SK-N-SH (cell line): ENCODE measurements at regions not wholly inside any gene's neighbourhood (a gene's known extent, or its start where the extent isn't known, plus 50 kb on each side); places are given as distances from the start of the nearest gene placed in this dataset.

Experiments
- CTCF ChIA-PET: fragments of 300-600, 350-600 bp; formaldehyde crosslinking; extraction: SDS; loops from one replicate; lab custom pipeline; 2021; lab: Yijun Ruan, JAX
- POLR2A ChIA-PET: fragments of 350-600 bp; sonication (Branson Sonifier 250); formaldehyde crosslinking; extraction: SDS; loops from one replicate; lab custom pipeline; 2020; ENCODE audit warnings: antibody characterized with exemption, inconsistent platforms; lab: Yijun Ruan, JAX
- DNase-seq: peaks from one replicate; pipeline ENCODE4 v3.0.0; 2012
- H2AFZ ChIP-seq: fragments of 200-600 bp; sonication (generic); 2 replicates; pipeline ENCODE4 v1.8.1; 2016; ENCODE audit warnings: antibody characterized with exemption, mild to moderate bottlenecking, low read depth
- H3F3A ChIP-seq: fragments of 200-600 bp; sonication (generic); replicated peaks from 2 replicates; pipeline ENCODE3; 2016; ENCODE audit warnings: antibody characterized with exemption, mild to moderate bottlenecking; ENCODE audit not compliant: insufficient read depth
- H3K27ac ChIP-seq, 2 experiments: fragments of 200-500 bp in 1 of 2; fragments of 200-600 bp in 1 of 2; sonication (Bioruptor generic) in 1 of 2; sonication (generic), shearing (Covaris generic) in 1 of 2; 2 replicates each; pipeline versions ENCODE4 v1.5.1 to v1.6.1; 2014 to 2016; ENCODE audit warnings: low read depth in 2 of 2, inconsistent platforms in 1 of 2, low read length in 1 of 2, mild to moderate bottlenecking in 1 of 2, mixed read lengths in 1 of 2
- H3K27me3 ChIP-seq: fragments of 200-600 bp; sonication (generic), shearing (Covaris generic); 2 replicates; pipeline ENCODE4 v1.6.1; 2016; ENCODE audit warnings: mixed run types; ENCODE audit not compliant: insufficient read depth
- H3K36me3 ChIP-seq, 2 experiments: fragments of 200-500 bp in 1 of 2; fragments of 200-600 bp in 1 of 2; sonication (Bioruptor generic) in 1 of 2; sonication (generic) in 1 of 2; replicated peaks in 1 of 2; 2 replicates each; pipeline versions ENCODE3 to v1.5.1; 2014 to 2016; ENCODE audit warnings: low read length in 1 of 2, mild to moderate bottlenecking in 1 of 2; ENCODE audit not compliant: insufficient read depth in 2 of 2, control insufficient read depth in 1 of 2
- H3K4me1 ChIP-seq, 2 experiments: fragments of 200-500 bp in 1 of 2; fragments of 200-600 bp in 1 of 2; sonication (Bioruptor generic) in 1 of 2; sonication (generic), shearing (Covaris generic) in 1 of 2; 2 replicates each; pipeline versions ENCODE4 v1.5.1 to v1.6.1; 2014 to 2016; ENCODE audit warnings: low read depth in 1 of 2, low read length in 1 of 2, mixed run types in 1 of 2; ENCODE audit not compliant: insufficient read depth in 2 of 2, control insufficient read depth in 1 of 2
- H3K4me2 ChIP-seq: fragments of 200-600 bp; sonication (generic), shearing (Covaris generic); 2 replicates; pipeline ENCODE4 v1.6.1; 2017; ENCODE audit warnings: mixed run types
- H3K4me3 ChIP-seq, 2 experiments: fragments of 200-500 bp in 1 of 2; fragments of 200-600 bp in 1 of 2; sonication (Bioruptor generic) in 1 of 2; sonication (generic), shearing (Covaris generic) in 1 of 2; 2 replicates each; pipeline versions ENCODE4 v1.5.1 to v1.8.1; 2014 to 2016; ENCODE audit warnings: low read depth in 2 of 2, inconsistent platforms in 1 of 2, low read length in 1 of 2, mild to moderate bottlenecking in 1 of 2, mixed read lengths in 1 of 2, moderate library complexity in 1 of 2
- H3K79me2 ChIP-seq: fragments of 200-600 bp; sonication (generic); 2 replicates; pipeline ENCODE4 v1.8.1; 2017; ENCODE audit warnings: mild to moderate bottlenecking; ENCODE audit not compliant: insufficient read depth
- H3K9ac ChIP-seq: fragments of 200-600 bp; sonication (generic); 2 replicates; pipeline ENCODE4 v1.6.1; 2017; ENCODE audit warnings: mixed run types
- H3K9me2 ChIP-seq: fragments of 200-600 bp; sonication (generic); 2 replicates; pipeline ENCODE4 v1.6.1; 2017; ENCODE audit warnings: mixed run types
- H3K9me3 ChIP-seq: fragments of 200-600 bp; sonication (generic); 2 replicates; pipeline ENCODE4 v1.6.1; 2017; ENCODE audit warnings: mixed run types, mild to moderate bottlenecking, moderate library complexity
- H4K20me1 ChIP-seq: fragments of 200-600 bp; sonication (generic); 2 replicates; pipeline ENCODE4 v1.6.1; 2017; ENCODE audit warnings: mild to moderate bottlenecking, mixed run types; ENCODE audit not compliant: insufficient read depth
- CHD2 ChIP-seq: fragments of 150-350 bp; IDR thresholded peaks from 2 replicates; pipeline ENCODE4 v1.6.1; 2018; ENCODE audit warnings: low read length; ENCODE audit not compliant: partially characterized antibody
- CTCF ChIP-seq: fragments of 200-600 bp; sonication (generic); IDR thresholded peaks from 2 replicates; pipeline ENCODE4 v1.6.1; 2017; ENCODE audit warnings: antibody characterized with exemption, mild to moderate bottlenecking, moderate library complexity
- ELF1 ChIP-seq: IDR thresholded peaks from 2 replicates; pipeline ENCODE4 v1.4.0; 2012
- EP300 ChIP-seq, 2 experiments: IDR thresholded peaks; 2 replicates each; pipeline versions ENCODE4 v1.4.0 to v1.6.1; 2012; ENCODE audit warnings: borderline replicate concordance in 1 of 2, low read depth in 1 of 2, low read length in 1 of 2
- EZH2phosphoT487 ChIP-seq: fragments of 200-600 bp; sonication (generic); IDR thresholded peaks from 2 replicates; pipeline ENCODE4 v1.6.1; 2017; ENCODE audit warnings: low read depth, mixed run types, mild to moderate bottlenecking, antibody characterized with exemption, moderate library complexity, borderline replicate concordance
- FOSL2 ChIP-seq: IDR thresholded peaks from 2 replicates; pipeline ENCODE4 v1.4.0; 2012; ENCODE audit warnings: low read depth, mild to moderate bottlenecking, moderate library complexity, borderline replicate concordance
- JUND ChIP-seq: IDR thresholded peaks from 2 replicates; pipeline ENCODE4 v1.4.0; 2012
- MXI1 ChIP-seq: IDR thresholded peaks from 2 replicates; pipeline ENCODE4 v1.6.1; 2012; ENCODE audit warnings: mild to moderate bottlenecking, low read depth, low read length, improper control_type of control experiment
- NFIC ChIP-seq: IDR thresholded peaks from 2 replicates; pipeline ENCODE4 v1.4.0; 2012; ENCODE audit warnings: borderline replicate concordance
- PBX3 ChIP-seq: IDR thresholded peaks from 2 replicates; pipeline ENCODE4; 2012
- POLR2AphosphoS5 ChIP-seq: IDR thresholded peaks from 2 replicates; pipeline ENCODE4 v1.6.1; 2012; ENCODE audit warnings: low read depth, low read length
- RAD21 ChIP-seq: IDR thresholded peaks from 2 replicates; pipeline ENCODE4 v1.6.1; 2012; ENCODE audit warnings: mild to moderate bottlenecking, low read length
- REST ChIP-seq: IDR thresholded peaks from 2 replicates; pipeline ENCODE4 v1.6.1; 2012; ENCODE audit warnings: mild to moderate bottlenecking, low read depth, low read length, moderate library complexity
- TAF1 ChIP-seq: IDR thresholded peaks from 2 replicates; pipeline ENCODE4 v1.6.1; 2012; ENCODE audit warnings: low read depth, mild to moderate bottlenecking, low read length, moderate library complexity, borderline replicate concordance
- TCF12 ChIP-seq: IDR thresholded peaks from 2 replicates; pipeline ENCODE4 v1.4.0; 2012
- YY1 ChIP-seq: IDR thresholded peaks from 2 replicates; pipeline ENCODE4 v1.4.0; 2012; ENCODE audit warnings: low read depth, mild to moderate bottlenecking
- WGBS: methylation state at CpG from one replicate; pipeline ENCODE4 v1.1.6; 2017; ENCODE audit warnings: low lambda C conversion rate; 5-methylcytosine and 5-hydroxymethylcytosine counted together
- TF ChIP-seq, protein P1 (sequence below): IDR thresholded peaks from 2 replicates; pipeline ENCODE4 v1.4.0; 2012; ENCODE audit warnings: low read depth, borderline replicate concordance
- TF ChIP-seq, protein P2 (sequence below): fragments of 150-350 bp; IDR thresholded peaks from 2 replicates; pipeline ENCODE4 v1.6.1; 2017; ENCODE audit warnings: antibody characterized with exemption, low read length, low read depth, borderline replicate concordance

GRCh38 chr6:130514712-130515111, 148.9 kb downstream of the TMEM200A start:
- H3K27ac ChIP-seq, result no peak overlapping the region
- H3K9me3 ChIP-seq, result no peaks in the 10 kb centered on the region
- H3K4me2 ChIP-seq, result no peak overlapping the region
- no peak overlapping the region for H2AFZ ChIP-seq
- CTCF ChIA-PET, result no interaction called here
- H3K27me3 ChIP-seq, result no peaks in the 10 kb centered on the region
- no peak overlapping the region for H3K9ac ChIP-seq
- no peaks in the 10 kb centered on the region for H3K79me2 ChIP-seq
- H3K9me2 ChIP-seq, result no peaks in the 10 kb centered on the region
- H3F3A ChIP-seq, result peaks cover 7% of the 10 kb centered on the region
- no peaks in the 10 kb centered on the region for H4K20me1 ChIP-seq
- TF ChIP-seq RAD21, result no peak
- TF ChIP-seq CHD2, result no peak
- TF ChIP-seq EP300 (IDR thresholded peaks at IDR 0.05; ENCODE audit: borderline replicate concordance in 1 of 2, low read depth in 1 of 2, low read length in 1 of 2), result no peak
- TF ChIP-seq TAF1, result no peak
- TF ChIP-seq, all 33 proteins: peak for 0
- H3K4me3 ChIP-seq, result no peak overlapping the region
- no peaks in the 10 kb centered on the region; a peak in 2 of 4 replicates for H3K4me1 ChIP-seq
- H3K36me3 ChIP-seq, result no peaks in the 10 kb centered on the region
- POLR2A ChIA-PET, result no interaction called here
- WGBS, result 50% methylated on average over 3 of the region's 3 CpGs
- DNase-seq, result no peak

GRCh38 chr6:130515306-130515705, 149.5 kb downstream of the TMEM200A start:
- no peaks in the 10 kb centered on the region for H3K9me3 ChIP-seq
- DNase-seq, result no peak
- H3K4me1 ChIP-seq, result no peaks in the 10 kb centered on the region; a peak in 2 of 4 replicates
- no peaks in the 10 kb centered on the region for H4K20me1 ChIP-seq
- POLR2A ChIA-PET, result no interaction called here
- H2AFZ ChIP-seq, result no peak overlapping the region
- no peak overlapping the region for H3K4me3 ChIP-seq
- TF ChIP-seq CTCF, result no peak
- TF ChIP-seq, protein P1, sequence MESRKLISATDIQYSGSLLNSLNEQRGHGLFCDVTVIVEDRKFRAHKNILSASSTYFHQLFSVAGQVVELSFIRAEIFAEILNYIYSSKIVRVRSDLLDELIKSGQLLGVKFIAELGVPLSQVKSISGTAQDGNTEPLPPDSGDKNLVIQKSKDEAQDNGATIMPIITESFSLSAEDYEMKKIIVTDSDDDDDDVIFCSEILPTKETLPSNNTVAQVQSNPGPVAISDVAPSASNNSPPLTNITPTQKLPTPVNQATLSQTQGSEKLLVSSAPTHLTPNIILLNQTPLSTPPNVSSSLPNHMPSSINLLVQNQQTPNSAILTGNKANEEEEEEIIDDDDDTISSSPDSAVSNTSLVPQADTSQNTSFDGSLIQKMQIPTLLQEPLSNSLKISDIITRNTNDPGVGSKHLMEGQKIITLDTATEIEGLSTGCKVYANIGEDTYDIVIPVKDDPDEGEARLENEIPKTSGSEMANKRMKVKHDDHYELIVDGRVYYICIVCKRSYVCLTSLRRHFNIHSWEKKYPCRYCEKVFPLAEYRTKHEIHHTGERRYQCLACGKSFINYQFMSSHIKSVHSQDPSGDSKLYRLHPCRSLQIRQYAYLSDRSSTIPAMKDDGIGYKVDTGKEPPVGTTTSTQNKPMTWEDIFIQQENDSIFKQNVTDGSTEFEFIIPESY, result no peak
- TF ChIP-seq PBX3, result no peak
- TF ChIP-seq CHD2, result no peak
- no peak for TF ChIP-seq JUND
- TF ChIP-seq MXI1, result no peak
- no peak for TF ChIP-seq EZH2phosphoT487
- TF ChIP-seq YY1, result no peak
- TF ChIP-seq RAD21, result no peak
- no peak for TF ChIP-seq EP300 (IDR thresholded peaks at IDR 0.05; ENCODE audit: borderline replicate concordance in 1 of 2, low read depth in 1 of 2, low read length in 1 of 2)
- no peak for TF ChIP-seq REST
- TF ChIP-seq NFIC, result no peak
- TF ChIP-seq, protein P2, sequence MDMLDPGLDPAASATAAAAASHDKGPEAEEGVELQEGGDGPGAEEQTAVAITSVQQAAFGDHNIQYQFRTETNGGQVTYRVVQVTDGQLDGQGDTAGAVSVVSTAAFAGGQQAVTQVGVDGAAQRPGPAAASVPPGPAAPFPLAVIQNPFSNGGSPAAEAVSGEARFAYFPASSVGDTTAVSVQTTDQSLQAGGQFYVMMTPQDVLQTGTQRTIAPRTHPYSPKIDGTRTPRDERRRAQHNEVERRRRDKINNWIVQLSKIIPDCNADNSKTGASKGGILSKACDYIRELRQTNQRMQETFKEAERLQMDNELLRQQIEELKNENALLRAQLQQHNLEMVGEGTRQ, result no peak
- TF ChIP-seq POLR2AphosphoS5, result no peak
- no peak for TF ChIP-seq ELF1
- TF ChIP-seq TCF12, result no peak
- no peak for TF ChIP-seq FOSL2
- no peak overlapping the region for H3K9ac ChIP-seq
- H3K9me2 ChIP-seq, result no peaks in the 10 kb centered on the region
- no peak overlapping the region for H3K4me2 ChIP-seq
- H3K27ac ChIP-seq, result no peak overlapping the region
- 75% methylated on average over 4 of the region's 4 CpGs for WGBS
- peaks cover 7% of the 10 kb centered on the region for H3F3A ChIP-seq
- no peaks in the 10 kb centered on the region for H3K27me3 ChIP-seq
- no peaks in the 10 kb centered on the region for H3K36me3 ChIP-seq
- CTCF ChIA-PET, result no interaction called here
- H3K79me2 ChIP-seq, result no peaks in the 10 kb centered on the region
